HG02678 (cell line): ENCODE measurements at regions not wholly inside any gene's neighbourhood (a gene's known extent, or its start where the extent isn't known, plus 50 kb on each side); places are given as distances from the start of the nearest gene placed in this dataset.
A peak's percentile ranks its signal among the peaks of the same experiment; 100 is the strongest.
"Not testable (repeated sequence)": the region's sequence is repeated elsewhere in the genome, so short reads cannot be mapped to it uniquely, and the experiment has no call there.

Source experiments
- ATAC-seq: cut with Tn5 transposase; IDR thresholded peaks from one replicate; pipeline ENCODE4 v1.9.1; 2021; ENCODE audit warnings: mild to moderate bottlenecking, moderate library complexity; ENCODE audit not compliant: unreplicated experiment

GRCh38 chr2:16767789-16768476, 102.3 kb upstream of the CYRIA start:
- no peak for ATAC-seq

- ATAC-seq, result no peak
Measured at GRCh38 chr2:16765356-16765755, 99.7 kb upstream of the CYRIA start.

- ATAC-seq, result no peak
Measured at GRCh38 chr2:16764487-16764886, 98.9 kb upstream of the CYRIA start.

- no peak for ATAC-seq
Measured at GRCh38 chr2:16763493-16763899, 97.9 kb upstream of the CYRIA start.

- no peak for ATAC-seq
Measured at GRCh38 chr2:16763056-16763455, 97.4 kb upstream of the CYRIA start.

- ATAC-seq, result no peak
Measured at GRCh38 chr2:16760426-16760825, 94.8 kb upstream of the CYRIA start.

GRCh38 chr2:16756831-16757644, 91.4 kb upstream of the CYRIA start:
- ATAC-seq, result peak; percentile 96

- ATAC-seq, result no peak
Measured at GRCh38 chr2:16755442-16755841, 89.8 kb upstream of the CYRIA start.

GRCh38 chr2:16753025-16753424, 87.4 kb upstream of the CYRIA start:
- not testable (repeated sequence) for ATAC-seq

- not testable (repeated sequence) for ATAC-seq
Measured at GRCh38 chr2:16750925-16751214, 85.2 kb upstream of the CYRIA start.

- ATAC-seq, result no peak
Measured at GRCh38 chr2:16750175-16750924, 84.7 kb upstream of the CYRIA start.

- not testable (repeated sequence) for ATAC-seq
Measured at GRCh38 chr2:16748511-16749266, 83.1 kb upstream of the CYRIA start.

- ATAC-seq, result no peak
Measured at GRCh38 chr2:16747689-16748088, 82.1 kb upstream of the CYRIA start.

- no peak for ATAC-seq
Measured at GRCh38 chr2:16747257-16747656, 81.6 kb upstream of the CYRIA start.

GRCh38 chr2:16746833-16747232, 81.2 kb upstream of the CYRIA start:
- no peak for ATAC-seq

GRCh38 chr2:16746329-16746728, 80.7 kb upstream of the CYRIA start:
- ATAC-seq, result no peak

- no peak for ATAC-seq
Measured at GRCh38 chr2:16745466-16745865, 79.8 kb upstream of the CYRIA start.

- no peak for ATAC-seq
Measured at GRCh38 chr2:16744521-16744920, 78.9 kb upstream of the CYRIA start.

GRCh38 chr2:16742026-16742425, 76.4 kb upstream of the CYRIA start:
- no peak for ATAC-seq

- ATAC-seq, result no peak
Measured at GRCh38 chr2:16741498-16741897, 75.9 kb upstream of the CYRIA start.
